Activated naive CD8-positive, alpha-beta T cell (primary cell): ENCODE measurements at regions not wholly inside any gene's neighbourhood (a gene's known extent, or its start where the extent isn't known, plus 50 kb on each side); places are given as distances from the start of the nearest gene placed in this dataset.
"Not testable (repeated sequence)": the region's sequence is repeated elsewhere in the genome, so short reads cannot be mapped to it uniquely, and the experiment has no call there.

Experiments used
- H3K27ac Mint-ChIP-seq: one replicate; pipeline ENCODE4 v1.8.0; 2021; ENCODE audit warnings: mixed read lengths
- H3K27me3 Mint-ChIP-seq: one replicate; pipeline ENCODE4 v1.8.0; 2021; ENCODE audit warnings: mixed read lengths
- H3K36me3 Mint-ChIP-seq: one replicate; pipeline ENCODE4 v1.8.0; 2021; ENCODE audit warnings: mixed read lengths
- H3K4me1 Mint-ChIP-seq: one replicate; pipeline ENCODE4 v1.8.0; 2021; ENCODE audit warnings: low read depth, mixed read lengths
- H3K4me3 Mint-ChIP-seq: one replicate; pipeline ENCODE4 v1.8.0; 2021; ENCODE audit warnings: mild to moderate bottlenecking, mixed read lengths
- H3K9me3 Mint-ChIP-seq: one replicate; pipeline ENCODE4 v1.8.0; 2021; ENCODE audit warnings: low read depth, mixed read lengths

- Mint-ChIP-seq H3K4me3 (no peak overlapping the region), H3K4me1 (no peaks in the 10 kb centered on the region), H3K36me3 (no peaks in the 10 kb centered on the region), H3K9me3 (no peaks in the 10 kb centered on the region), H3K27ac (no peak overlapping the region), H3K27me3 (no peaks in the 10 kb centered on the region)
Measured at GRCh38 chr6:170057034-170057734, 233.7 kb downstream of the DLL1 start.

- no peaks in the 10 kb centered on the region for H3K4me1 Mint-ChIP-seq
Measured at GRCh38 chr6:170056278-170056711, 234.6 kb downstream of the DLL1 start.

GRCh38 chr6:170055797-170056196 is 235.1 kb downstream of the DLL1 start:
- not testable (repeated sequence) for H3K4me3 Mint-ChIP-seq, H3K9me3 Mint-ChIP-seq, H3K27ac Mint-ChIP-seq, H3K36me3 Mint-ChIP-seq, H3K27me3 Mint-ChIP-seq, H3K4me1 Mint-ChIP-seq

More at GRCh38 chr6:170056278-170056711, 234.6 kb downstream of the DLL1 start:
- no peak overlapping the region for H3K27ac Mint-ChIP-seq
- H3K4me3 Mint-ChIP-seq: no peak overlapping the region
- H3K36me3 Mint-ChIP-seq: no peaks in the 10 kb centered on the region
- H3K9me3 Mint-ChIP-seq: no peaks in the 10 kb centered on the region
- no peaks in the 10 kb centered on the region for H3K27me3 Mint-ChIP-seq

- no peak overlapping the region for H3K27ac Mint-ChIP-seq
- no peaks in the 10 kb centered on the region for H3K36me3 Mint-ChIP-seq
- no peak overlapping the region for H3K4me3 Mint-ChIP-seq
- H3K27me3 Mint-ChIP-seq: no peaks in the 10 kb centered on the region
- H3K4me1 Mint-ChIP-seq: no peaks in the 10 kb centered on the region
- no peaks in the 10 kb centered on the region for H3K9me3 Mint-ChIP-seq
Measured at GRCh38 chr6:170053966-170054661, 236.8 kb downstream of the DLL1 start.

- Mint-ChIP-seq H3K27me3 (no peaks in the 10 kb centered on the region), H3K27ac (no peak overlapping the region), H3K36me3 (no peaks in the 10 kb centered on the region), H3K4me1 (no peaks in the 10 kb centered on the region), H3K4me3 (no peak overlapping the region), H3K9me3 (no peaks in the 10 kb centered on the region)
Measured at GRCh38 chr6:170052991-170053821, 237.7 kb downstream of the DLL1 start.

GRCh38 chr6:170051229-170052172 is 239.4 kb downstream of the DLL1 start:
- no peak overlapping the region for H3K4me3 Mint-ChIP-seq
- H3K36me3 Mint-ChIP-seq: no peaks in the 10 kb centered on the region
- H3K9me3 Mint-ChIP-seq: no peaks in the 10 kb centered on the region
- no peaks in the 10 kb centered on the region for H3K4me1 Mint-ChIP-seq
- H3K27me3 Mint-ChIP-seq: no peaks in the 10 kb centered on the region
- H3K27ac Mint-ChIP-seq: no peak overlapping the region

- Mint-ChIP-seq H3K27me3 (no peaks in the 10 kb centered on the region), H3K9me3 (no peaks in the 10 kb centered on the region), H3K4me3 (no peak overlapping the region), H3K27ac (no peak overlapping the region), H3K4me1 (no peaks in the 10 kb centered on the region), H3K36me3 (no peaks in the 10 kb centered on the region)
Measured at GRCh38 chr6:170050591-170051041, 240.3 kb downstream of the DLL1 start.

GRCh38 chr6:170049641-170050561 is 241.0 kb downstream of the DLL1 start:
- no peaks in the 10 kb centered on the region for H3K9me3 Mint-ChIP-seq
- H3K36me3 Mint-ChIP-seq: no peaks in the 10 kb centered on the region
- H3K4me3 Mint-ChIP-seq: no peak overlapping the region
- H3K27me3 Mint-ChIP-seq: no peaks in the 10 kb centered on the region
- H3K27ac Mint-ChIP-seq: no peak overlapping the region
- no peaks in the 10 kb centered on the region for H3K4me1 Mint-ChIP-seq

GRCh38 chr6:170048615-170049256 is 242.1 kb downstream of the DLL1 start:
- H3K4me1 Mint-ChIP-seq: no peaks in the 10 kb centered on the region
- no peak overlapping the region for H3K4me3 Mint-ChIP-seq
- no peaks in the 10 kb centered on the region for H3K36me3 Mint-ChIP-seq
- no peak overlapping the region for H3K27ac Mint-ChIP-seq
- H3K27me3 Mint-ChIP-seq: no peaks in the 10 kb centered on the region
- H3K9me3 Mint-ChIP-seq: no peaks in the 10 kb centered on the region

GRCh38 chr6:170047823-170048222 is 243.1 kb downstream of the DLL1 start:
- Mint-ChIP-seq H3K27ac (no peak overlapping the region), H3K36me3 (no peaks in the 10 kb centered on the region), H3K9me3 (no peaks in the 10 kb centered on the region), H3K4me1 (no peaks in the 10 kb centered on the region), H3K4me3 (no peak overlapping the region), H3K27me3 (no peaks in the 10 kb centered on the region)

GRCh38 chr6:170046791-170047626 is 243.9 kb downstream of the DLL1 start:
- Mint-ChIP-seq H3K27ac (no peak overlapping the region), H3K9me3 (no peaks in the 10 kb centered on the region), H3K4me3 (no peak overlapping the region), H3K36me3 (no peaks in the 10 kb centered on the region), H3K27me3 (no peaks in the 10 kb centered on the region), H3K4me1 (no peaks in the 10 kb centered on the region)

GRCh38 chr6:170045981-170046667 is 244.8 kb downstream of the DLL1 start:
- H3K9me3 Mint-ChIP-seq: no peaks in the 10 kb centered on the region
- no peaks in the 10 kb centered on the region for H3K4me1 Mint-ChIP-seq
- H3K36me3 Mint-ChIP-seq: no peaks in the 10 kb centered on the region
- H3K4me3 Mint-ChIP-seq: no peak overlapping the region
- no peak overlapping the region for H3K27ac Mint-ChIP-seq
- H3K27me3 Mint-ChIP-seq: no peaks in the 10 kb centered on the region
